HG02884 (cell line): ENCODE measurements at regions not wholly inside any gene's neighbourhood (a gene's known extent, or its start where the extent isn't known, plus 50 kb on each side); places are given as distances from the start of the nearest gene placed in this dataset.

Source experiments
- ATAC-seq: cut with Tn5 transposase; IDR thresholded peaks from one replicate; pipeline ENCODE4 v1.9.1; 2021; ENCODE audit warnings: mild to moderate bottlenecking, moderate library complexity; ENCODE audit not compliant: unreplicated experiment

- no peak for ATAC-seq
Observed at GRCh38 chr5:174229514-174230370, 184.2 kb downstream of the NSG2 start.

GRCh38 chr5:174231956-174232487 lies 186.5 kb downstream of the NSG2 start:
- ATAC-seq = no peak

- ATAC-seq = no peak
Observed at GRCh38 chr5:174234388-174234787, 188.9 kb downstream of the NSG2 start.

- no peak for ATAC-seq
Observed at GRCh38 chr5:174235221-174236011, 189.9 kb downstream of the NSG2 start.

- no peak for ATAC-seq
Observed at GRCh38 chr5:174236070-174236469, 190.6 kb downstream of the NSG2 start.

- no peak for ATAC-seq
Observed at GRCh38 chr5:174239718-174240117, 194.2 kb downstream of the NSG2 start.

GRCh38 chr5:174242573-174242972 lies 197.1 kb downstream of the NSG2 start:
- no peak for ATAC-seq

- no peak for ATAC-seq
Observed at GRCh38 chr5:174243904-174244303, 198.4 kb downstream of the NSG2 start.

GRCh38 chr5:174245516-174246075 lies 200.1 kb downstream of the NSG2 start:
- ATAC-seq = no peak

- no peak for ATAC-seq
Observed at GRCh38 chr5:174246743-174247142, 201.2 kb downstream of the NSG2 start.

GRCh38 chr5:174247301-174247700 lies 201.8 kb downstream of the NSG2 start:
- no peak for ATAC-seq

GRCh38 chr5:174251305-174252000 lies 205.9 kb downstream of the NSG2 start:
- ATAC-seq = no peak

- ATAC-seq = no peak
Observed at GRCh38 chr5:174252121-174252520, 206.6 kb downstream of the NSG2 start.

- no peak for ATAC-seq
Observed at GRCh38 chr5:174259696-174260420, 214.4 kb downstream of the NSG2 start.

GRCh38 chr5:174271316-174271715 lies 225.8 kb downstream of the NSG2 start:
- ATAC-seq = no peak

GRCh38 chr5:174272671-174273070 lies 227.2 kb downstream of the NSG2 start:
- no peak for ATAC-seq

GRCh38 chr5:174273325-174273724 lies 227.8 kb downstream of the NSG2 start:
- peak; percentile 89 for ATAC-seq

GRCh38 chr5:174275959-174276358 lies 230.5 kb downstream of the NSG2 start:
- ATAC-seq = no peak

GRCh38 chr5:174281089-174281760 lies 235.7 kb downstream of the NSG2 start:
- ATAC-seq = no peak

GRCh38 chr5:174281855-174282254 lies 236.3 kb downstream of the NSG2 start:
- no peak for ATAC-seq
